GM21360 (cell line): ENCODE measurements at regions not wholly inside any gene's neighbourhood (a gene's known extent, or its start where the extent isn't known, plus 50 kb on each side); places are given as distances from the start of the nearest gene placed in this dataset.

Experiments
- ATAC-seq: cut with Tn5 transposase; IDR thresholded peaks from one replicate; pipeline ENCODE4 v1.9.1; 2021; ENCODE audit warnings: mild to moderate bottlenecking, moderate library complexity; ENCODE audit not compliant: unreplicated experiment

GRCh38 chr12:115444346-115444745 lies 760.4 kb upstream of the TBX3 start:
- no peak for ATAC-seq

GRCh38 chr12:115443351-115443938 lies 759.5 kb upstream of the TBX3 start:
- no peak for ATAC-seq

GRCh38 chr12:115440438-115440837 lies 756.5 kb upstream of the TBX3 start:
- no peak for ATAC-seq

GRCh38 chr12:115439008-115439601 lies 755.1 kb upstream of the TBX3 start:
- ATAC-seq: no peak

GRCh38 chr12:115438314-115438713 lies 754.3 kb upstream of the TBX3 start:
- no peak for ATAC-seq

GRCh38 chr12:115437061-115437567 lies 753.1 kb upstream of the TBX3 start:
- no peak for ATAC-seq

- ATAC-seq: no peak
Observed at GRCh38 chr12:115433014-115433634, 749.1 kb upstream of the TBX3 start.

- ATAC-seq: no peak
Observed at GRCh38 chr12:115430636-115431035, 746.7 kb upstream of the TBX3 start.

- no peak for ATAC-seq
Observed at GRCh38 chr12:115426732-115427131, 742.8 kb upstream of the TBX3 start.

GRCh38 chr12:115424003-115424402 lies 740.0 kb upstream of the TBX3 start:
- no peak for ATAC-seq

- no peak for ATAC-seq
Observed at GRCh38 chr12:115423546-115423987, 739.6 kb upstream of the TBX3 start.

GRCh38 chr12:115422845-115423545 lies 739.0 kb upstream of the TBX3 start:
- no peak for ATAC-seq

- ATAC-seq: no peak
Observed at GRCh38 chr12:115421796-115422709, 738.1 kb upstream of the TBX3 start.

GRCh38 chr12:115421350-115421749 lies 737.4 kb upstream of the TBX3 start:
- no peak for ATAC-seq

GRCh38 chr12:115419145-115419646 lies 735.2 kb upstream of the TBX3 start:
- ATAC-seq: no peak

GRCh38 chr12:115417610-115418009 lies 733.6 kb upstream of the TBX3 start:
- no peak for ATAC-seq

GRCh38 chr12:115416869-115417268 lies 732.9 kb upstream of the TBX3 start:
- no peak for ATAC-seq

GRCh38 chr12:115413626-115414025 lies 729.7 kb upstream of the TBX3 start:
- ATAC-seq: no peak

- no peak for ATAC-seq
Observed at GRCh38 chr12:115412831-115413230, 728.9 kb upstream of the TBX3 start.

GRCh38 chr12:115411121-115411520 lies 727.1 kb upstream of the TBX3 start:
- ATAC-seq: no peak
